CD4-positive, alpha-beta T cell treated with Interleukin-6 at 100 ng/mL for 8 hours (primary cell): ENCODE measurements at regions not wholly inside any gene's neighbourhood (a gene's known extent, or its start where the extent isn't known, plus 50 kb on each side); places are given as distances from the start of the nearest gene placed in this dataset.

ENCODE experiments used
- DNase-seq: peaks from one replicate; pipeline ENCODE4 v3.0.0-alpha.2; 2020; ENCODE audit warnings: mixed read lengths, low spot score

- DNase-seq: no peak
Observed at GRCh38 chr1:208513799-208514198, 269.6 kb upstream of the PLXNA2 start.

DNA sequence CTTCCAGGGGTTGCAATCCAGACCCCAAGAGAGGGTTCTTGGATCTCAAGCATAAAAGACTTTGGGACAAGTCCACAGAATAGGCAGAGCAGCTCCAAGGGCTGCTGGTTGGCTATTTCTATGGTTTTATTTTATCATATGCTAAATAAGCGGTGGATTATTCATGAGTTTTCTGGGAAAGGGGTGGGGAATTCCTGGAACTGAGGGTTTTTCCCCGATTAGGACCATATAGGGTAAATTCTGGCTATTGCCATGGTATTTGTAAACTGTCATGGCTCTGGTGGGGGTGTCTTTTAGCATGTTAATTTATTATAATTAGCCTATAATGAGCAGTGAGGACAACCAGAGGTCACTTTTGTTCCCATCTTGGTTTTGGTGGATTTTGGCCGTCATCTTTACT, 270.9 kb upstream of the PLXNA2 start:
- DNase-seq: no peak

DNA sequence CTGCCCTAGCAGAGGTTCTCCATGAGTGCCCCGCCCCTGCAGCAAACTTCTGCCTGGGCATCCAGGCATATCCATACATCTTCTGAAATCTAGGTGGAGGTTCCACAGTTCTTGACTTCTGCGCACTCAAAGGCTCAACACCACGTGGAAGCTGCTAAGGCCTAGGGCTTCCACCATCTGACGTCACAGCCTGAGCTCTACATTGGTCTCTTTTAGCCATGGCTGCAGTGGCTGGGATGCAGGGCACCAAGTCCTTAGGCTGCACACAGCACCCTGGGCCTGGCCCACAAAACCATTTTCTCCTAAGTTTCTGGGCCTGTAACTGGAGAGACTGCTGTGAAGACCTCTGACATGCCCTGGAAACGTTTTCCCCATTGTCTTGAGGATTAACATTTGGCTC, 272.6 kb upstream of the PLXNA2 start:
- DNase-seq: no peak

DNA sequence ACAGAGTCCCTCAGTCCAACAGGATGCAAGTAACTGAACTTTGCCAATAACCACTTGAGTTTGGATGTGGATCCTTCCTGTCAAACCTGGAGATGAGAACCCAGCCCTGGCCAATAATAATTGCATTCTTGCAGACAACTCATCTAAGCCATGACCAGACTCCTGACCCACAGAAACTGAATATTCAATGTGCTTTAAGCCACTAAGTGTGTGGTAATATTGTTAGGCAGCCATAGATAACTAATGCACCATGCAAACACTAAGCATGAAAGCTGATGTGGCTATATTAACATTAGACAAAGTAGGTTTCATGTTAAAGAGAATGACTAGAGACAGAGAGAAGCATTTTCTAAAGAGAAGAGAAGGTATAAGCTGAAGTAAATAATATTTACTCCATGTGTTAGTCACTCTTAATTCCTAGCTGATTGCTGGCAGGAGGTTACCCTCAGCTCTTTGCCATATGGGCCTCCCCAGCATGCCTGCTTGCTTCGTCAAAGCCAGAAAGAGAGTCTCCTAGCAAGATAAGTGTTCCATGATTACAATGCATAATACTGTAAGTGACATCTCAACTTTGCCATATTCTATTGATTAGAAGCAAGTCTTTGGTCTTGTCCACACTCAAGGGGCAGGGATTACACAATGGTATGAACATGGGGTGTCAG, 276.4 kb upstream of the PLXNA2 start:
- DNase-seq: no peak

DNA sequence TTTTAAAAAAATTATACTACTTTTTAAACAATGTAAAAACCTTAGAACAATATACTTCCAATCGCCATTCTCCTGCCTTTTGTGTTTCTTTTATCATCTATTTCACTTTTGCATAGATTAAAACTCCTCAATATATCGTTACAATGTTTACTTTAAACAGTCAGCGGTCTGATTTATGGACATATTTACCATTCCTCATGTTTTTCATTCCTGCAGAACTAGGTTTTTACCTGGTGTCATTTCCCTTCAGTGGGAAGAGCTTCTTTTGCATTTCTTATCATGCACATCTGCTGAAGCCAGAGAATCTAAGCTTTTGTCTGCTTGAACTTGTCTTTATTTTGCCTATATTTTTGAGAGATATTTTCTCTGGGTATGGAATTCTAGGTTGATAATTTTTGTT, 277.4 kb upstream of the PLXNA2 start:
- DNase-seq: no peak

DNA sequence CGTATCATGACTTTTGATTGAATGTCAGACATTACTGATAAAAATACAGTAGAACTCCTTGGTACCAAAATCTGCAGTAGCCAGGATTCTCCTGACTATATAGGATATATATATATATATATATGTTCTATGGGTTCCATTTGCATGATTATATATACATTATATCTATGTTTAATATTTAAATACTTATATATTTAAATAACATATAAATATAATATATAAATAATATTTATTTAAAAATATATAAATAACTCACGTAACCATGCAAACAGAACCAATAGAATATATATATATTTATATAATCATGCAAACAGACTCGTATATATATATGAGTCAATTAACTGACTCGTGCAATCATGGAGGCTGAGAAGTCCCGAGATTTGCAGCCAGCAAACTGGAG, 278.8 kb upstream of the PLXNA2 start:
- no peak for DNase-seq

- DNase-seq: no peak
Observed at GRCh38 chr1:208524376-208524775, 280.2 kb upstream of the PLXNA2 start.

DNA sequence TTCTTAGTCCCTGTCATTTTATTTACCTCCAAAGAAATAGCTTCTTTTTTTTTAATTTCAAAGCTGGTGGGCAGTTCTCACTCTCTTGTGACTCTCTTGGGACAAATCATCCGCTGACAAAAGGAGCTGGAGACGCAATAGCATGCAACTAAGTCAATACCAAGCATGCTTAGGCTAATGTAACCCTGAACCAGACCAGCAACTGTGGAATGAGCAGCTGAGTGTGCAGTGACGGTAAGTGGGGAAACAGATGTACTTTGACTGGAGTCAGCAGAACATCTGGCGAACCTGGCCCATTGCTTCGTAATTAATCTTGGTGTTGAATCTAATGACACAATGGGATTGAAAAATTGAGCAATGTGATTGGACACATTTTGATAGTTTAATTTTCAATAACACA, 280.7 kb upstream of the PLXNA2 start:
- no peak for DNase-seq

DNA sequence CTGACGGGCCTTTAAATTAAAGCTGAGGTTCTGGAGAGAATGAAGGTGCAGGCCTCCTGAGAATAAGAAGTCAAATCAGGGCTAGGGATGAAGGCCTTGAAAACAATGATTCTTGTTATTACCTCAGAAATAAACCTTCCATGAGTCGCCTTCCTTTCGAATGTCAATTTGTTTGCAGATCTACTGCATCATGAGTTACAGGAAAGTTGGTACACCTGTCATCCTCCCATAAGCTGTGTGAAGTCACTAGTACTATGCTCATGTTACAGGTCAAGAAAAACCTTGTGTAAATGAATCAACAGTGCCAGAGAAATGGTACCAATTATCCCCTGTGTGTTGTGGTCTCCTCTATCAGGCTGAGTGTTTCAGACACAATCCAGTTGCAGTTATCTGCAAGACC, 281.2 kb upstream of the PLXNA2 start:
- DNase-seq: no peak

DNA sequence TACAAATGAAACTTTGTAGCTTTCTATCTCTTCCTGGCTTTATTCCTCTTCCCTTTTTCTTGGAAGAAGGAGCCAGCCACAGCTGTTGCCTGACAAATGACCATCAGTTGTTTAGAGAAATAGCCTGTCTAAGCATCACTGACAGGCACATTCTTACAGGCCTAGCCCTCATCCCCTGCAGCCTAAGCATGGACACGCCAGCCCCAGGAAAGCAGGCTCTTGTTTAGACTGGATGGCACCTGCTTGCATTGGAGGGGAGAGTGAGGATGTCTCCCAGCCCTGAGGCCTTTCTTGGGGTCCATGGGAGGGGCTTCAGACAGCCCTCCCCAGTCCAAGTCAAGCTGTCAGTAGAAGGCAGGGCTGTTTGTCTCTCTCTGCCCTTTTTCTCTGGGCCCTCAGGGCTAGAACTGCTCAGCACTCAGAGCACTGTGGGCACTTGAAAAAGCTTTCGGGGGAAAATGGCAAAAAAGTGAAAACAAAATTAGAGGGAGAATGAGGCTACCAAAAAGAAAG, 282.5 kb upstream of the PLXNA2 start:
- DNase-seq: no peak

DNA sequence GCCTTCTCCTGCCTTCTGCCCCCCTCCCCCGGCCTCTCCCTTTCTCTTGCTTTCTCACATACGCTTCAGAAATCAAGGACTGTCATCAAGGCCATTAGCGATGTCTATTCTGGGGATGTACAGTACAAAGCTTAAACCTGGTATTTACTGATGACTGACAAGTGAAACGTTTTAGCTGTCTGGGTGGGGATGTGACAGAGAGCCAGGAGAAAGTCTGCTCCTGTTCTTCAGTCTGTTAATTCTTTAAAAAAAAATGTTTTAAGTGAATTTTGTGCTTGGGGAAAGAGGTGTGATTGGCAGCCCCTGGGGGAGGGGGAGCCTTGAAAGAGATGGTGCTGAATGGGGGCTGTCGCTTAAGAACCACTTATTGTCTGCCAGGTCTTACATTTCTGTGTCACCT, 283.0 kb upstream of the PLXNA2 start:
- no peak for DNase-seq

- no peak for DNase-seq
Observed at GRCh38 chr1:208528578-208529240, 284.5 kb upstream of the PLXNA2 start.

DNA sequence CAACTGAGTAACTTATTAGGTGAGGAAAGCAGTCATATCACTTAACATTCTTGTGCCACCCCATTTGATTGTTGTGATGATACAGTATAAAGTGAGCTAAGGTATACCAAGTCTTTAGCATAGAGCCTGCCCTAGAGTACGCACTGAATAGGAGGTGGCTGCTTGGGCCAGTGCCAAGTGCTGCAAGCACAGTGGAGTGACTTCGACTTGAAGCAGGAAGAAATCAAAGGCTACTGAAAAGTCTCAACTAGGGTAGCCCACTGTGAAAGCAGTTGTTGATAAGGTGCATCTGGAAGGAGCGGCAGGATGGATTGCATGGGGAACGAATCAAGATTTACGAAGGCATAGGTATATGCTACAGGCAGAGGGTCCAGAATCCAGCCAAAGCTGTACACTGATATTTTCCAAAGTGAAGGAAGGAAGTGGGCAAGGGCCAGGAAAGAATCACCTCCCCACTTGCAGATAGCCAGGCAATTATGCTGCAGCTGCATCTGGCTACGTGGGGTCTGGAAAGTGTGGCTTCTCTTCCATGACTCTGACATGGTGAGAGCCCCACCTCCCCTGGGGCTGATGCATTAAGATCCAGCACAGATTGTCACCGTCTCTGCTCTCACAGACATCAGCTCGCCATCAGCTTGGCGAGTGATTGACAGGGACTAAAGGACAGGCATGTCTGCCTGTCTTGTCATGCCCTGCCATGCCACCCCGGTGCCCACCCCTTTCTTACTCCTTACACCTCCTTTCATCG, 287.0 kb upstream of the PLXNA2 start:
- DNase-seq: no peak

DNA sequence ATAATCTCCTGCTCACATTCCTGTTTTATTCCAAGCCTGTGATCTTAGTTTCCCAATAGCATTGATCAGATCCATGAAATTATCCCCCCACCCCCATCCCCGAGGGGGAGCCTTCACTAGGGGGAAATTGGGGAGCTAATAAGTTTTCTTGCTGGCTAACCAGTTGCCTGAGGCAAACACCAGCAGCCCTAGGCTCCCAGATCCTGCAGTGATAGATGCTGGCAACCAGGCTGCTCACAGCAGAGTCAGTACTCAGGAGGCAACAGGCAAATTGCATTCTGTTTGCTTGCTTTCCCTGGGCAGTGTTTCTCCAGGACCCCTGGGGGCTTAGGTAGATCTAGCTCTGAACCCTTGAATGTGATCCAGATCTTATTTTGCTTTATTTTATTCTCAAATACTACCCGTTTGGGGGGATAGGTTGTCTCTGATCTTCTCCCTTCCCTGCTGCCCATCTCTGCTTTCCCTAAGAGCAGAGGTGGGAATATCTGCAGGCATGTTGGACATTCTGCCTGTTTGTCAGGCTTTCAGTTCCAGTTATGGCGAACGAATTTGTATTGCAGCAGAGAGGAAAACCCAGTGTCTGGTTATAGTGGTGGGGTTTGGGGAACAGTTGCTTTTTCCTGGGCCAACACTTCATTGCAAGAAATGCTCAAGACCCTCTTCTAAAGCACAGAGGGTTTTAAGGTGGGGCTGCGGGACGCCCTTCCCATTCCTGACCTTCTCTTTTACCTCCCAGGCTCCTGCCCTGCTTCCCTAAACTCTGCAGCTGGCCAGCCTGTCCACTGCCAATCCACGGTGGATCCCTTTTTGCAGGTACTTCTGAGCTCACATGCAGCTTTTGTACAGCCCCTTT, 289.8 kb upstream of the PLXNA2 start:
- DNase-seq: no peak

GRCh38 chr1:208534599-208534897, 290.4 kb upstream of the PLXNA2 start:
- no peak for DNase-seq

DNA sequence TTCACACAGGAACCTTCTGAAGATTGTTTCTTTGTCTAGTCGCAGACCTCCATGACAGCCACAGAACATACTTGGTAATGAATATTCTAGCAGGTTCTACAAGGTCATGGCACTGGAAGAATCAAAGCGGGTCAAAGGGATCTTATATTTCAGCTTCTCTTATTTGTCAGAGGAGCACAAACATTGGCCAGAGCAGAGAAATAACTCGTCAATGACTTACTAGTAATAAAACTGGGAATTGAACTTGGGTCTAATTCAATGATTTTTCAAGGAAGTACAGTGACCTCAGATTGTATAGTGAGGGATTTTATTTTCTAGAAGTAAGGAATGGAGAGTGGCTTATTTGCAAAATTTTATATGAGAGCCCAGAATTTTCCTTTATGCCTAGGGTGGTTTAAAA, 290.8 kb upstream of the PLXNA2 start:
- no peak for DNase-seq

GRCh38 chr1:208535511-208535910, 291.3 kb upstream of the PLXNA2 start:
- no peak for DNase-seq

DNA sequence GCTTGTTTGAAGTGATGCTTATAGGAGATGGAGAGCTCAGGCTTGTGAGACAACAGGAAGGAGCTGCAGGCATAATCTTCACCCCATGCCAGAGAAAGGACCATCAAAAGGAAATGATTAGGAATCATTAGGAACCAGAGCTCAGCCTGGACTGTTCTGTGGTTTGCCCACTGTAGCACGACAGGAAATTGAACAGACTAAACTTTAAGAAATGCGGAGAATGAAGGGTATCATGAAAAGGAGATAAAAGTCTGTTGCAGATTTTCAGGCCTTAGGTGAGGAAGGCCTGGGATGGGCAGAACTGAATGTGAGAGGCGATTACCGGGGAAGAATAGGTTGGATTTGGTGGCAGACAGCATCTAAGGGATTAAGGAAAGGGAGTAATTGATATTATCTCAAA, 292.0 kb upstream of the PLXNA2 start:
- DNase-seq: no peak

DNA sequence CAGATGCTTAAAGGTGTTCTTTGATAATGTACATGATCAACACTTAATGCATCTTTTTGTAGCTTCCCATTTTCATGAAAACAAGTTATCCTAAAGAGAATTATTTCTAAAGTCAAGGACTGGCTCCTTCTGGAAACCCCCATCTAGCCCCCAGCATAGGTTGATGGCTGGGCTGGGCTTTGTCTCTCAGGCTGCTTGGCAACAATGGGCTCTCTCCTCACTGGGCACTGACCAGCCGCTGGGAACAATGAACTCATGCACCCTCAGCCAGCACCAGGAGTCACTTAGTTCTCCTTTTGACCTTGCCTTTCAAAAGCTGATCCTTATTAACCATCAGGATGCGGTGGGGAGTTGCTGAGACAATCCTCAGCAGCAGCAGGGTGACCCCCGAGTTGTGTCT, 293.0 kb upstream of the PLXNA2 start:
- DNase-seq: no peak

DNA sequence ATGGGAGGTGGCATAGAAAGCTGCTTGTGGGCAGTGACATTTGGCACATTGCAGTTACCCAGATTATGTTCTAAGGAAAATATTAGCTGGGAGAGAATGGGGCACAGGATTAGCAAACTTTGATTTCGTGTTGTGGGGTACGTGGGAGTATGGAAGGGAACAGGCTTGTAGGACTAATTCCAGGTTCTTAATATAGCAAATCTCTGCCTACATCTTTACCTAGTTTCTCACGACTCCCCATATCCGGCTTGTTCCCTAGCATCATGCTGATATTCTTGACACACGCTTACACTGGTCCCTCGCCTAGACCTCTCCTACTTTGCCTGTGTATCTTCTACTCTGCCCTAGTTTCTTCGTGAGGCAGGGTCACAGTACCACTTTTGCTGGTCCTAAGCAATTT, 293.9 kb upstream of the PLXNA2 start:
- DNase-seq: no peak

DNA sequence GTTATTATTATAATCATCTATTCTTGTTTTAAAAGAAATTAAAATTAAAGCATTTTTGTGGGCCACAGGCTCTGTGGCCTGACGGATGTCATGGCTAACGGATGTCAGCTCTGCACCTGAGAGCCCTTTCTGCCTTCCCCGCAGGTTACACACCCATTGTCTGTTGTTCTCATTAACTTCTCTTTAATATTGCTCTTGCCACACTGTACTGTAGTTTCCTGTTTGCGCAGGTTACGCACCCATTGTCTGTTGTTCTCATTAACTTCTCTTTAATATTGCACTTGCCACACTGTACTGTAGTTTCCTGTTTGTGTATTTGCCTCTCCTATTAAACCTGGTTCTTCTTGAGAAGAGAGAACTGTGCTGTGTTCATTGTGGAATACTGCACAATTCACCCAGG, 294.4 kb upstream of the PLXNA2 start:
- no peak for DNase-seq

- DNase-seq: no peak
Observed at GRCh38 chr1:208540724-208541123, 296.5 kb upstream of the PLXNA2 start.
